ENCODE measurements at regions not wholly inside any gene's neighbourhood (a gene's known extent, or its start where the extent isn't known, plus 50 kb on each side); places are given as distances from the start of the nearest gene placed in this dataset.

GRCh38 chr22:48112687-48113521 is 1350.5 kb downstream of the TBC1D22A start:
- no peak for TF ChIP-seq CTCF (IDR thresholded peaks at IDR 0.05; ENCODE audit: low read depth, low read length, missing control alignments)
- H3K4me3 ChIP-seq (replicated peaks; ENCODE audit: low read depth, low read length) = no peak overlapping the region

GRCh38 chr22:48106715-48107259 is 1344.3 kb downstream of the TBC1D22A start:
- DNase-seq (ENCODE audit: extremely low read depth, low read depth) = no peak
- no peak for TF ChIP-seq CTCF (IDR thresholded peaks at IDR 0.05; ENCODE audit: low read depth, low read length, missing control alignments)
- no peak overlapping the region for H3K4me3 ChIP-seq (replicated peaks; ENCODE audit: low read depth, low read length)

More at GRCh38 chr22:48112687-48113521, 1350.5 kb downstream of the TBC1D22A start:
- no peak for DNase-seq (ENCODE audit: extremely low read depth, low read depth)

GRCh38 chr22:48106215-48106614 is 1343.8 kb downstream of the TBC1D22A start:
- TF ChIP-seq CTCF (IDR thresholded peaks at IDR 0.05; ENCODE audit: low read depth, low read length, missing control alignments) = no peak
- H3K4me3 ChIP-seq (replicated peaks; ENCODE audit: low read depth, low read length) = no peak overlapping the region
- DNase-seq (ENCODE audit: extremely low read depth, low read depth) = no peak

- DNase-seq (ENCODE audit: extremely low read depth, low read depth) = no peak
- no peak for TF ChIP-seq CTCF (IDR thresholded peaks at IDR 0.05; ENCODE audit: low read depth, low read length, missing control alignments)
These were observed 1342.8 kb downstream of the TBC1D22A start for GRCh38 chr22:48105259-48105658.

GRCh38 chr22:48104766-48105165 is 1342.3 kb downstream of the TBC1D22A start:
- no peak for TF ChIP-seq CTCF (IDR thresholded peaks at IDR 0.05; ENCODE audit: low read depth, low read length, missing control alignments)
- no peak for DNase-seq (ENCODE audit: extremely low read depth, low read depth)
- no peak overlapping the region for H3K4me3 ChIP-seq (replicated peaks; ENCODE audit: low read depth, low read length)

More at GRCh38 chr22:48105259-48105658, 1342.8 kb downstream of the TBC1D22A start:
- H3K4me3 ChIP-seq (replicated peaks; ENCODE audit: low read depth, low read length) = no peak overlapping the region

- H3K4me3 ChIP-seq (replicated peaks; ENCODE audit: low read depth, low read length) = no peak overlapping the region
- DNase-seq (ENCODE audit: extremely low read depth, low read depth) = no peak
- no peak for TF ChIP-seq CTCF (IDR thresholded peaks at IDR 0.05; ENCODE audit: low read depth, low read length, missing control alignments)
These were observed 1341.8 kb downstream of the TBC1D22A start for GRCh38 chr22:48104102-48104738.
